ENCODE measurements at regions not wholly inside any gene's neighbourhood (a gene's known extent, or its start where the extent isn't known, plus 50 kb on each side); places are given as distances from the start of the nearest gene placed in this dataset.

- TF ChIP-seq CTCF (conservative IDR thresholded peaks at IDR 0.05; ENCODE audit: low read depth, low read length) (no peak), EZH2 (IDR thresholded peaks at IDR 0.05; ENCODE audit: borderline replicate concordance, low read depth, low read length, poor library complexity, severe bottlenecking) (no peak)
Measured at GRCh38 chr20:40961176-40961575, 67.4 kb upstream of the TOP1 start.

Data from A673 (cell line).